ENCODE measurements at regions not wholly inside any gene's neighbourhood (a gene's known extent, or its start where the extent isn't known, plus 50 kb on each side); places are given as distances from the start of the nearest gene placed in this dataset.

- TF ChIP-seq CTCF (IDR thresholded peaks at IDR 0.05) = no peak
- no peak for TF ChIP-seq EP300 (IDR thresholded peaks at IDR 0.05)
- TF ChIP-seq POLR2A (IDR thresholded peaks at IDR 0.05; ENCODE audit: low read depth) = no peak
These were observed 296.3 kb upstream of the SIX2 start for GRCh38 chr2:45305599-45305998.

Measured in esophagus muscularis mucosa (tissue), 4 donors.